NCI-H1436 treated with DMSO at 0.1 percent for 48 hours (cell line): ENCODE measurements at regions not wholly inside any gene's neighbourhood (a gene's known extent, or its start where the extent isn't known, plus 50 kb on each side); places are given as distances from the start of the nearest gene placed in this dataset.

Experiments used
- DNase-seq: peaks from one replicate; lab custom pipeline; 2025; lab: John Stamatoyannopoulos, UW

GRCh38 chr12:22990501-22990900 lies 365.5 kb downstream of the ETNK1 start:
- no peak for DNase-seq

- DNase-seq: no peak
These were observed 366.4 kb downstream of the ETNK1 start for GRCh38 chr12:22991250-22991844.

DNA sequence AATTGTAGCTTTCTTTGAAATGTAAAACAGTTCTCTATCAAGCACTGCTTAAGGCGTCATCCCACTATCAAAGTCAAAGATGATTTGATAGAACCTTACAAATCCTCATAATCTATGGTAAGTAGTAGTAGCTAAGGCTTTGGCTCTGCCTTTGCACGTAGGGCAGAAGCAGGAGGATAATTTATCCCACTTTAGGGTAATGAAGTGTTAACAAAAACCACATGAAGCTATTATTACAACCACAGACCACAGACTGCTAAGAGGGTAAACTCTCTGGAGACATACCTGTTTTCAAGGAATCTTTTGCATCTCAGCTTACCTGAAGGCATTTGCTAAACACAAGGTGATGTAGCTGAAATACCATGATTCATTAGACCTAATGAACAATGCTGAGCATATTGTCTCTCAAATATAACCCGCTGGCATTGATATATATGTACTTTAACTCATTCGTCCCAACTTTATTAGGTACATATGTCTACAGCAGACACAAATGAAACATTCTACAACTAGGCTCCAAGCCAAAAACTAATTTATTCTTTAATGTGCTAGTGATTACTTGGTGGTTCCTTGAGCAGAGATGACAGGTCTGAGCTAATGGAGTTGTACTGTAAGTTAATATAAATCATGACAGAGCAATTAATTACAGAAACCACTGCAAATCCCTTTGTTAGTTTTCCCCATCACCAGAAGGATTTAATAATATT lies 368.8 kb downstream of the ETNK1 start:
- no peak for DNase-seq

DNA sequence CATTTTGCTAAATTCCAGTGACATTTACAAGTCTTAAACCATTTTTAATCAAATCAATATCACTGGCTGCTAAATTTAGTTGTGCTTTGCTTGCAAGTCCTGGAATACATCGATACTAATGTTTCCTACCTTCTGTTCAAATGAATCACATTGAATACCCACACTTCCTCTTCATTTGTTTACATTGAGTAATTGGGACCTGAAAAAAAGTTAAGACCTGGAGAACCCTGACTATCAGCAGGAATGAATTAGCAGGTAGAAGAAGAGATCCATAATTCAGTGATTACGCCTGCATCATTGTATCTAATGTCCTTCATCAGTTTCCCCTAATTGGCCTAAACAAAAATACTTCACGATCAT lies 369.3 kb downstream of the ETNK1 start:
- no peak for DNase-seq

DNA sequence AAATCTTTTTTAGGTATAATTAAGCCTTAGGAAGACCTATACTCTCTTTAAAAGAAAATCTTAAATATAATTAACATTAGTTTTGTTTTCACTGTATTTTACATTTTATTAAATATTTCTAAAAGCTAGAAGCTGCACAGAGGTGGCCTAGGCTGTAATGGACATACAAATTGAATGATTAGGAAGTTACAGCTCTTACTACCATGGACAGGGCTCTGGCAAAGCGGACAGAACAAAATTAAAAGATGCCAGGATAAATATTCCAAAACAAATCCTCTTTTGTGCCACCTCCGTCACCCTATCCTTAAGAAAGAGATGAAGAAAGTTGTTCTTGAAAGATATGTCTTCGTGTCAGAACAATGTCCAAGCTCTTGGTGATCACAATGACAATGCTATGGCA lies 376.5 kb downstream of the ETNK1 start:
- DNase-seq: no peak

DNA sequence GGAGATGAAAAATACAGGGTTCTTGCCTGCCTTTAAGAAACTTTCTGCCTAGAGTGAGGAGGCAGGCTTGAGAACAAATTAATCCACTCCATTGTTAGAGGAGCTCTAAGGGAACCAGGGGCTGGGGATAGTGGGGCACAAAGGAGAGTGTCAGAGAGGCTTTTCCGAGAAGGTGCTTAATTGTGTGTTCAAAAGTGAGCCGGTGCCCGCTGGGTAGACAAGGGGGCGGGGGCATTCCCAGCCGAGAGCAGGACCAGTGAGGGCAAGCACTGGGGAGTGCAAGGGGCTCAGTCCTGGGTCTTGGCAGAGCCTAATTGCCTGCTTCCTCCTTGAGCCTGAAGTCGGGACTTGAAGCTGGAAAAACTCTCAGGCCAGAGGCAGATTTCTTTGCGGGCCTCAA lies 377.4 kb downstream of the ETNK1 start:
- no peak for DNase-seq

DNA sequence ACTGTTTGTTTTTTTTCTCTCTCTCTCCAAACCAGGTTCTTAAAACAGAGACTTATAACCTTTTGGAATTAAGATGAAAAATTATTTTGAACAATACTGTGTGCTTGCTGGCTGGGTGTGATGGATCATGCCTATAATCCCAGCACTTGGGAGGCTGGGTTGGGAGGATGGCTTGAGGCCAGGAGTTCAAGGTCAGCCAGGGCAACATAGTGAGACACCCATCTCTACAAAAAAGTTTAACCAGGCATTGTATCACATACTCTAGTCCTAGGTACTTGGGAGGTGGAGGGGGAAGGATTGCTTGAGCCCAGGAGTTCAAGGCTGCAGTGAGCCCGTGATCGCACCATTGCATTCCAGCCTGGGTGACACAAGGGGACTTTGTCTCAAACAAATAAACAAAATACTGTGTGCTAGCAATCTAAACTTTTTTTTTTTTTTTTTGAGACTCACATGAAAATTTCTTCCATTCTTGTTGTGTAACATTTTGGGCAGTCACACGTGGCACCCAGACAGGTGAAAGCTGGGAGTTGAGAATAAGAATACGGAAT lies 379.6 kb downstream of the ETNK1 start:
- no peak for DNase-seq

GRCh38 chr12:23005387-23005786 lies 380.4 kb downstream of the ETNK1 start:
- DNase-seq: no peak

DNA sequence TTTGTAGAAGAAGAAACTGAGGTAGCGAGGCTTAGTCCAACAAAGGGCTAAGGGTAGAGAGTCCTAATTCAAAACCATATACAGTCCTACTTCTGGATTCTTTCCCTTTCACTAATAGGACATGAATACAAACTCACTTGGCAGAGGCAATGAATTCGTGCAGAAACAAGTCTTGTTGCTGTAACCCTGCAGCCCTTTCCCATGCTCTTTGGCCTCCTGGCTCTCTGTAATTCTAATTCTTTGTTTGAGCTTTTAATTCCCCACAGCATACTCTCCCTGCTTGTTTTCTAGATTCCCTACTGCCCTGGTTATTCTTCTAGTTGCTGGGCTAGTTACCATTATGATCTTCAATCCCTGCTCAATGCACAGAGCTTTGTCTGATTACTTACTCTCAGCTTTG lies 381.4 kb downstream of the ETNK1 start:
- DNase-seq: no peak

DNA sequence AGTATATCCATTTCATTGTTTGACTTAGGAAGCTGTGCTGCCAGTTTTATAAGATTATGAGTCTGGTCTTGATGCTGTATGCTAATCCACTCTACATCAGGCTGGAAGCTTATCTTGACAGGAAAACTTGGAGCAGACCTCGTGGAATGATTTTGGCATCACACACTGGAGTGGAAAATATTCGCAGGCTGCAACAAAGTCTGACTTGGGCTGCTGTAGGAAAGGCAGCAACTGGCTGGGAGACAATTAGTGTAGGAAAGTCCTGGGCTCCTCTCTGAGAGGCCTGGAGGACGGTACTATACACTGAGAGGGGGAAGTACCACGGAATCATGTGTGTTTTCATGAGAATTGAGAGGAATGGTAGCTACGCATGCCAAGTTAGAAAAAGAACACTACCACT lies 383.7 kb downstream of the ETNK1 start:
- no peak for DNase-seq

- DNase-seq: no peak
These were observed 389.8 kb downstream of the ETNK1 start for GRCh38 chr12:23014749-23015148.

DNA sequence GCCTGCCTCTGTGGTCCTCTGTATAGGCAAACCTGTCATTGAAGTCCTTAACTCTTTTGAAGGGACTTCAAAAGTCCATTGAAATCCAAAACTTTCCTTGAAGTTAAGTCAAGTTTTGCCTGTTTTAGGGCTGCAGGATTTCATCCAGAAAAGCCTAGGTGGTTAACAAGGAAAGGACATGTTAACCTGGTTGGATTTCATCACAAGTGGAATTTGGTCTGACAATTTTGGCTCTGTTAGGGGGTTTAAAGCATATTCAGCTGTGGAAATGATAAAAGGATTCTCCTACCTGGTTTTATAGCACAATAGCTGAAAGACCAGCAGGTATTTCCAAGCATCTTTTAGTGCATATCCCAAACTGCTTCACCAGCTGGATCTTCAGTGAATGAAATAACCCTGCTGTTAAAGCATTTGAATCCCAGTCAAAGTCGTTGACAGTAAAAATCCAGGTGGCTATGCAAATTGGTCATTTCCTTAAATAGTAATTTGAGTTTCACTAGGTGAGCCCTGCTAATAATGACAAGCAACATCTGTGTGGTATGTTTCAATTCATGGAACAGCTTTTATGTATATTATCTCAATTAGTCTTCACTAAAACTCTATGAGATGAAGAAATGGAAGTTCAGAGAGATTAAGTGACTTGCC lies 400.5 kb downstream of the ETNK1 start:
- no peak for DNase-seq

GRCh38 chr12:23028158-23028802 lies 403.3 kb downstream of the ETNK1 start:
- no peak for DNase-seq

DNA sequence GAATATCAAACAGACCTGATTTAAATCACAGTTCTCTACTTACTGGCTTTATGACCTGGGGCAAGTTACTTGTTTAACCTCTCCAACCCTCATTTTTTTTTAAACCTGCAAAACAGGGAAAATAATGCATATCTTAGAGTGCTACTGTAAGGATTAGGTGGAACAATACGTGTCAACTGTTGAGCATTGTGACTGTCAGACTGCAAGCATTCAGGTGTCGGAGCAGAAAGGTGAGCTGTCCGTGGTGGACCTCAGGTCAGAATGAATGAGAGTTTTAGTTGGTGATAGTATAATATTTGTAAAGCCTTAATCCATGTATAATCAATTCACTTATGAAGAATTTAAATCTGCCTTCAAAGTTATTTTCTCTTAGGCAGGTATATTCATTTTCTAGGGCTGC lies 404.2 kb downstream of the ETNK1 start:
- DNase-seq: no peak

DNA sequence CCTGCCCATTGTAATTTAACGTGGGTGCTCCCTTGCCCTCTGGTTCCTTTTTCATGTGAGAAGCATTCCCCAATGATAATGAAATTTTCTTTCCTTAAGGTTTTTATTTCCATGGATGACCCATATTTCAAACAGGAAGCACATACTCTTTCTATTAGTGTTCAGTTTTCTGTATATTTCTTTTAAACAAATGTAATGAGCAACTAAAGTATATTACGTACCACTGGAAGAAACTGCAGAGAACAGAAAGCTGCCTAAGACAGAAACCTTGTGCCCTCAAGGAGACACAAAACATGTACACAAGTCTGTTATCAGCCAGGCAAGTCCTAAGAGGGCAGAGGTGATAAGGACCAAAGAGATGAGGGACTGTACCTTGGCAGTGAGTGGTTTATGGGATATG lies 414.9 kb downstream of the ETNK1 start:
- no peak for DNase-seq

GRCh38 chr12:23041774-23042173 lies 416.8 kb downstream of the ETNK1 start:
- no peak for DNase-seq

GRCh38 chr12:23043646-23044045 lies 418.7 kb downstream of the ETNK1 start:
- DNase-seq: no peak

- DNase-seq: no peak
These were observed 424.2 kb downstream of the ETNK1 start for GRCh38 chr12:23049180-23049579.

GRCh38 chr12:23055004-23055403 lies 430.0 kb downstream of the ETNK1 start:
- no peak for DNase-seq

- DNase-seq: no peak
These were observed 432.6 kb downstream of the ETNK1 start for GRCh38 chr12:23057571-23057970.

GRCh38 chr12:23060161-23060560 lies 435.2 kb downstream of the ETNK1 start:
- no peak for DNase-seq

DNA sequence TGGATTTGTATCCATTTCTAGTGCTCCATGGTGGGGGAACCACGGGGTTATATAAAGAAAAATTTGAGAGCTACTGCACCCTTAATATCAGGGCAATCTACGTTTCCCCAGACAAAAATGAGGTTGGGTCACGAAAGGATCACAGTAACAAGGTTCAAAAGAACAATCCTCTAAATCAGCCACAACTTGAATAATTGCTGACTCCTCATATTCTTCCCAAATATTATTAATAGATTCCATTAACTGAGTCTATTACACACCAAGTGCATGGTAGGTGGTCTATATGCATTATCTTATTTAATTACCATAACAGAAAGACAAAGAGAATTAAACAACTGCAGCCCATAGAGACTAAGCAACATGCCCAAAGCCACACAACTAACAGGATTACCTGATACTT lies 438.2 kb downstream of the ETNK1 start:
- DNase-seq: no peak

DNA sequence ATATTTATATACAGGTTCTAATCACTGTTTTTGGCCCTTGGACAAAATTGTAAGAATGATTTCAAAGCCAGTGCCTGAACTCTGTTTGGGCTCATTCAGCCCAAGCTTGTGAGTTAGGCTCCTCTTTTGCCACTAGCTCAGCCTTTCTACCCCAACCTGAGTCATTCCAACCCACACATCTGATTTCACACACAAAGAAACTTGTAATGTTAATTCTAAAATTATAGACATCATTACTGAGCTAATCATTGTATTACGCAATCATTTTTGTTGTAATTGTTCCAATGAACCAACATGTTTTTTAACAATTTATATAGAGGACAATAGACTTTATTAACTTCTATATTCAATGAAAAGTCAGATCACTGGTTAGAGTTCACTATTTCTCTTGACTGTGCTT lies 441.1 kb downstream of the ETNK1 start:
- no peak for DNase-seq
